ENCODE measurements at regions not wholly inside any gene's neighbourhood (a gene's known extent, or its start where the extent isn't known, plus 50 kb on each side); places are given as distances from the start of the nearest gene placed in this dataset.

DNA sequence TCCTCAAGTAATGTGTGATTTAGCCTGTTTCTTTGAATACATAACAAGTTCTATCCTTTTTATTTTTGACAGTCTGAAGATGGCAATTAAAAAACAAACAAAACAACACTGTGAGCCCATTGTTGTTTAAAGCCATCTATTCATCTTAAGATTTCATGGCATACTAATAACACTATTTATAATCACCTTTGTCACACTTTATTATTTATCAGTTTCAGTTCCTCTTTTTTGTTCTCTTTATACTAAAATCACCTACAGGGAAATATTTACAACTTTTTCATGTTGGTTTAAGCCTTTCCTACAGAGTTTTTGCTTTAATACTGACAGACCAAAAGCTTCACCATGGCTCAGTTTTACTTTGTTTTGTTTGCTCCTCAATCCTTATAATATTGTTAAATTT lies 247.4 kb upstream of the CTSO start:
- no peaks in the 10 kb centered on the region for H3K27me3 ChIP-seq (ENCODE audit: control insufficient read depth, insufficient read depth, low read length)
- no peaks in the 10 kb centered on the region for H3K36me3 ChIP-seq (ENCODE audit: control insufficient read depth, insufficient read depth, low read length)
- H3K56ac ChIP-seq (ENCODE audit: extremely low read depth, insufficient read depth, low read length), result no peak overlapping the region
- H3K4ac ChIP-seq (ENCODE audit: low read depth, low read length), result no peak overlapping the region
- no peaks in the 10 kb centered on the region for H4K20me1 ChIP-seq (ENCODE audit: insufficient read depth, low read length)
- no peak overlapping the region for H3K23ac ChIP-seq (ENCODE audit: low read depth, low read length)
- intact Hi-C loops (cut with micrococcal nuclease), result no loop called here
- in situ Hi-C loops (cut with MboI; ENCODE audit: low sequenced_read_pairs), result no loop called here
- H2BK15ac ChIP-seq (ENCODE audit: low read depth, low read length), result no peak overlapping the region
- no peak overlapping the region for H2AK5ac ChIP-seq (ENCODE audit: low read depth, low read length)
- H3K79me1 ChIP-seq (ENCODE audit: low read depth in 1 of 2, low read length in 2 of 2), result no peaks in the 10 kb centered on the region
- H4K5ac ChIP-seq (ENCODE audit: low read depth, low read length), result no peak overlapping the region
- no TSS peak for BruUV-seq (replicated peaks)
- no peak overlapping the region for H3K4me2 ChIP-seq (ENCODE audit: low read depth, low read length)
- no peaks in the 10 kb centered on the region for H3K4me1 ChIP-seq (ENCODE audit: control insufficient read depth, insufficient read depth, low read length)
- H2AFZ ChIP-seq (replicated peaks; ENCODE audit: low read length, poor library complexity), result no peak overlapping the region
- no peaks in the 10 kb centered on the region for H3K9me1 ChIP-seq (ENCODE audit: insufficient read depth, low read length)
- no peak overlapping the region for H2BK20ac ChIP-seq (ENCODE audit: low read depth, low read length)
- no peak overlapping the region for H3K9ac ChIP-seq (ENCODE audit: low read depth, low read length)
- no peak overlapping the region for H3K27ac ChIP-seq (ENCODE audit: insufficient read depth, low read length)
- ATAC-seq (ENCODE audit: low read depth) (no peak), DNase-seq (no peak)
- H3K4me3 ChIP-seq (ENCODE audit: insufficient read depth, low read depth, low read length), result no peak overlapping the region
- no peaks in the 10 kb centered on the region for H3K9me3 ChIP-seq (ENCODE audit: control insufficient read depth, insufficient read depth, low read length)
- no peak overlapping the region for H4K91ac ChIP-seq (ENCODE audit: insufficient read depth, low read depth, low read length)
- dilution Hi-C loops (cut with HindIII; ENCODE audit: low sequenced_read_pairs, unreplicated experiment), result no loop called here
- no peak overlapping the region for H2BK5ac ChIP-seq (ENCODE audit: low read depth, low read length, poor library complexity, severe bottlenecking)
- no peak overlapping the region for H4K8ac ChIP-seq (ENCODE audit: low read depth in 2 of 2, low read length in 2 of 2)
- H2BK120ac ChIP-seq (ENCODE audit: low read depth, low read length), result no peak overlapping the region
- CTCF ChIA-PET, result no interaction called here
- H3K14ac ChIP-seq (replicated peaks; ENCODE audit: low read depth, low read length), result no peak overlapping the region
- POLR2A ChIA-PET (ENCODE audit: unreplicated experiment), result no interaction called here
- TF ChIP-seq FOS (IDR thresholded peaks at IDR 0.05; ENCODE audit: low read depth, low read length) (no peak), CEBPB (IDR thresholded peaks at IDR 0.05; ENCODE audit: low read depth, low read length) (no peak), SMC3 (IDR thresholded peaks at IDR 0.05; ENCODE audit: low read depth, low read length) (no peak)
- no peak overlapping the region for H3K18ac ChIP-seq (ENCODE audit: low read depth, low read length)
- no peak overlapping the region for H2AK9ac ChIP-seq (replicated peaks; ENCODE audit: low read depth, low read length, poor library complexity)
